ENCODE measurements at regions not wholly inside any gene's neighbourhood (a gene's known extent, or its start where the extent isn't known, plus 50 kb on each side); places are given as distances from the start of the nearest gene placed in this dataset.

DNA sequence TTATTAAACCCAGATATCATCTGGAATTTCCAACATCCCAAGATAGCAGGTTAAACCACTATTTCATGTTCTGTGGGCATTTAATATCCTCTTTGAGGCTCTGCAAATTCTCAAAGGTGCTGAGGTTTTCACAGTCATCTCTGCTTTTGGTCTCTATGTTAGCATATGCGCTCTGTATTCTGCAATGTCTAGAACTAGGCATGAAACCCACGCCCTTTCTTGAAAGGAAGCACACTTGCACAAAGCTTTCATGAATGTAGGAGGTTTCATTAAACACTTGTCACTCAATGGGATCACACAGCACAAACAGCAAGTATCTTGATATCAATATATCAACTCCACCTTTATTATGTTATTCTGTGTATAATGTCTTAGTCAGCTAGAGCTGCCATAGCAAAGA lies 172.0 kb upstream of the USP24 start:
- no peak overlapping the region for H3K4me3 ChIP-seq (replicated peaks; ENCODE audit: low read depth, low read length)
- no peak for DNase-seq (ENCODE audit: extremely low read depth, low read depth)
- TF ChIP-seq, protein P1, sequence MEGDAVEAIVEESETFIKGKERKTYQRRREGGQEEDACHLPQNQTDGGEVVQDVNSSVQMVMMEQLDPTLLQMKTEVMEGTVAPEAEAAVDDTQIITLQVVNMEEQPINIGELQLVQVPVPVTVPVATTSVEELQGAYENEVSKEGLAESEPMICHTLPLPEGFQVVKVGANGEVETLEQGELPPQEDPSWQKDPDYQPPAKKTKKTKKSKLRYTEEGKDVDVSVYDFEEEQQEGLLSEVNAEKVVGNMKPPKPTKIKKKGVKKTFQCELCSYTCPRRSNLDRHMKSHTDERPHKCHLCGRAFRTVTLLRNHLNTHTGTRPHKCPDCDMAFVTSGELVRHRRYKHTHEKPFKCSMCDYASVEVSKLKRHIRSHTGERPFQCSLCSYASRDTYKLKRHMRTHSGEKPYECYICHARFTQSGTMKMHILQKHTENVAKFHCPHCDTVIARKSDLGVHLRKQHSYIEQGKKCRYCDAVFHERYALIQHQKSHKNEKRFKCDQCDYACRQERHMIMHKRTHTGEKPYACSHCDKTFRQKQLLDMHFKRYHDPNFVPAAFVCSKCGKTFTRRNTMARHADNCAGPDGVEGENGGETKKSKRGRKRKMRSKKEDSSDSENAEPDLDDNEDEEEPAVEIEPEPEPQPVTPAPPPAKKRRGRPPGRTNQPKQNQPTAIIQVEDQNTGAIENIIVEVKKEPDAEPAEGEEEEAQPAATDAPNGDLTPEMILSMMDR (IDR thresholded peaks at IDR 0.05; ENCODE audit: low read depth, low read length, missing control alignments): no peak

DNA sequence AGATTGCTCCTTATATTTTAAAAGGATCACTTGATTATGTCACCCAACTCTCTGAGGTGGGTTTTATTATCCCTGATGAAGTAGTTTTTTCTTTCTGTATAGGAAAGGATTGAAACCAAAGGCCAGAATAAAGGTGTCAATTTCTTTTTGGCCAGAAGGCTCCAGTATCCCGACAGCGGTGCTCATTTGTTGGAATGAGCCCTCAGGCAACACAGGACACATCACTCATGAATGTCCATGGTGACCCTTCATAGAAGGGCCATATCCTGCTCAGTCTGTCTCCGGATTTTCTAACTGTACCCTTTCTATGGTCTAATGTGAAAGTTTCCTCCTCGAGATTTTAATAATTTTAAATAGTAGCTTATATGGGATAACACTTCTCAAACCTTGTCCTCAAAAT lies 171.3 kb upstream of the USP24 start:
- no peak overlapping the region for H3K4me3 ChIP-seq (replicated peaks; ENCODE audit: low read depth, low read length)
- no peak for DNase-seq (ENCODE audit: extremely low read depth, low read depth)
- TF ChIP-seq, protein P1 (IDR thresholded peaks at IDR 0.05; ENCODE audit: low read depth, low read length, missing control alignments): no peak

DNA sequence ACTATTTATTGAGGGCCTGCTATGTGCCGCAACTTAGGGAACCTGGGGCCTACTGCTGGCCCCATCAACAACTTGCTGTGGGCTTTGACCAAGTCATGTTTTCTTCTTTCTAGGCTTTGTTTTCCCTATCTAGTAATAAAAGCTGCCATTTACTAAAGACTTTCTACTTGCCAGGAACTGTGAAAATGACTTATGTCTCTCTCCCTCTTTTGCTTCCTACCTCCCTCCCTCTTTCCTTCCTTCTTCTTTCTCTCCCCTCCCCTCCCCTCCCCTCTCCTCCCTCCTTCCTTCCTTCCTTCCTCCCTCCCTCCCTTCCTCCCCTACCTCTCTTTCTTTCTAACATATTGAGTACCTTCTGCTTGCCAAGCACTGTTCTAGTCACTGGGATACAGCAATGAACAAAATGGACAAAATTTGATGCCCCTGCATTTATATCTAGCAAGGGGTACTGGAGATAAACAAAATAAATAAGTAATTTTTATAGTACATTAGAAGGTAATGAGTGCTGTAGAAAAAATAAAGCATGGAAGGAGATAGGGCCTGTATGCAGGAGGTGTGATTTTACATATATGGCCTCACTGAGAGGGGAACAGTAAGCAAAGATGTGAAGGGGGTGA lies 170.3 kb upstream of the USP24 start:
- no peak overlapping the region for H3K4me3 ChIP-seq (replicated peaks; ENCODE audit: low read depth, low read length)
- TF ChIP-seq, protein P1 (IDR thresholded peaks at IDR 0.05; ENCODE audit: low read depth, low read length, missing control alignments): no peak
- no peak for DNase-seq (ENCODE audit: extremely low read depth, low read depth)

DNA sequence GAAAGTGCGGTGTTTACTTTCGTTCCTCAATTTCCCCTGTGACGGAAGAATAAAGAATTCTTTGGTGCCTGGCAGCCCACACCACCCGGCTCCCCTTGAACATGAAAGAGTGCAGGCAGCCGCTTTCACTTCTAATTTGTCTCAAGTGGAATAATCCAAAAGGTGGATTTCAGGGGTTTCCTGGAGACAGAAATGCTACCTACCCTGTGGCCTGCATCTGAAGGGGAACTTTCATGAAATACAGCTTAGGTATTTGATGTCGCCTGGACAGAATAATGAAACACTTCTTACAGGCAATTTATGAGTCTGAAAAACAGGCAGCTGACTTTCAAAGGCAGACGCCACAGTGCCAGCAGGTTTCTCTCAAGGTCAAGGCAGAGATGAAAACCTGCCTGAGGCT lies 169.5 kb upstream of the USP24 start:
- DNase-seq (ENCODE audit: extremely low read depth, low read depth): no peak
- TF ChIP-seq, protein P1 (IDR thresholded peaks at IDR 0.05; ENCODE audit: low read depth, low read length, missing control alignments): no peak
- H3K4me3 ChIP-seq (replicated peaks; ENCODE audit: low read depth, low read length): no peak overlapping the region

DNA sequence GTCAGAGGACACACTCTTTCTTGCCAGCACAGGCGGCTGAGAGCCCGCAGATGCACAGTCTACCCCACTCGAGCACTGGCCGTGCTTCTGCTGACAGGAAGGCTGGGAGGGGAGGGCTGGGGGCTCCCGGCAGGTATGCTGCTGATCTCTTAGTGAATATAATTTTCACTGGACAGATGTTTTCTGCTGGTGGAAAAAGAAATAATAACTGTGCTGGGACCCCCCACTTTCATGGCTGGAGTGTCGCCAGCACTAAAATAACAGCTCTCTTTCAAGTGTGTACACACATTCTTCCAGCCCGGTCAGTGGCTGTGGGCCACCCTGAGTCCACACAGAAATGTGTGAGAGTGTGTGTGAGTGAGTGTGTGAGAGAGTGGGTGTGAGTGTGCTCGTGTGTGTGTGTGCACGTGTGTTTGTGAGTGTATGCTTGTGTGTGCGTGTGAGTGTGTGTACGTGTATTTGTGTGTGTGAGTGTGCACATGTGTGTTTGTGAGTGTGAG lies 167.7 kb upstream of the USP24 start:
- DNase-seq (ENCODE audit: extremely low read depth, low read depth): no peak
- TF ChIP-seq, protein P1 (IDR thresholded peaks at IDR 0.05; ENCODE audit: low read depth, low read length, missing control alignments): no peak
- no peak overlapping the region for H3K4me3 ChIP-seq (replicated peaks; ENCODE audit: low read depth, low read length)

DNA sequence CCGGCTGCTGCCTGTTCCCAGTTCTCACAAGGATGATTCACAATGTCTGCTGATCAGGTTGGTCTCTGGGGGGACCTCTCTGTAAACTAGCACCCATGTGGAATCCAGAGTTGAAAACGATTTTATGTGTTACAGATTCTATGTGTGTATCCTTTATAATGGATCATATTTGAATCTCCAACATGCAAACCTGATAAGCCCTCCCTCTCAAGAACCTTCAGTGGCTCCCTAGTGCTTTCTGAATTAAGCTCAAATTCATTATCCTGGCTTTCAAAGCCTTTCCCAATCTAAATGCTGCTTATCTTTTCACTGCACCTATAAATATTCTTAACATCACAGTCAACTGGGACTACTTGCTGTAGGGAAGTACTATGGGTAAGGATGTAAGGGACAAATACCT lies 166.8 kb upstream of the USP24 start:
- no peak for DNase-seq (ENCODE audit: extremely low read depth, low read depth)
- TF ChIP-seq, protein P1 (IDR thresholded peaks at IDR 0.05; ENCODE audit: low read depth, low read length, missing control alignments): no peak
- no peak overlapping the region for H3K4me3 ChIP-seq (replicated peaks; ENCODE audit: low read depth, low read length)

DNA sequence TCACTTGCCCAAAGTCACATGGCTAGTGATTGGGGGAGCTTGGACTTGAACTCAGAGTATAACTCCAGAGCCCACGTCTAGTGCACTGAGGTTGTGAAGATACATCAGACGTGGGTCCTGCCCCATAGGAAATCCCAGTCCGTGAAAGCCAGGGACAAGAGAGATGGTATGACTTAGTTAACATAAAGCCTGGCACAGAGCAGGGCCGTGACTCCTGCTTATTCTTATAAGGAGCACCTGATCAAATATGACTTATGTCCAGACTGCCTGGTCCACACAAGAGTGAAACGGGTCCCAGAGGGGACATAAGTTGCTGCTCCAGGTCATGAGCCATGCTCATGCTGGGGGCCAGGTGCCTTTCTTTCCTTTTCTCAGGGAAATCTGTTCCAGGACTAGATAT lies 166.3 kb upstream of the USP24 start:
- no peak for DNase-seq (ENCODE audit: extremely low read depth, low read depth)
- H3K4me3 ChIP-seq (replicated peaks; ENCODE audit: low read depth, low read length): no peak overlapping the region
- TF ChIP-seq, protein P1 (IDR thresholded peaks at IDR 0.05; ENCODE audit: low read depth, low read length, missing control alignments): no peak

All from HFF-Myc (cell line).